KMS-11 (cell line): ENCODE measurements at regions not wholly inside any gene's neighbourhood (a gene's known extent, or its start where the extent isn't known, plus 50 kb on each side); places are given as distances from the start of the nearest gene placed in this dataset.

Experiments
- H2AFZ ChIP-seq: fragments of 200-600 bp; sonication (generic); 2 replicates; pipeline ENCODE4 v1.6.1; 2016; ENCODE audit warnings: antibody characterized with exemption, mixed run types, low read depth
- H3K27ac ChIP-seq: fragments of 200-600 bp; sonication (generic); 2 replicates; pipeline ENCODE4 v1.6.1; 2016; ENCODE audit warnings: mild to moderate bottlenecking, mixed run types
- H3K27me3 ChIP-seq: fragments of 200-600 bp; sonication (generic); 2 replicates; pipeline ENCODE4 v1.6.1; 2017; ENCODE audit warnings: mild to moderate bottlenecking, low read depth, mixed run types, moderate library complexity; ENCODE audit not compliant: insufficient read depth
- H3K36me3 ChIP-seq: fragments of 200-600 bp; sonication (generic); 2 replicates; pipeline ENCODE4 v1.6.1; 2017; ENCODE audit warnings: mild to moderate bottlenecking, mixed run types; ENCODE audit not compliant: insufficient read depth
- H3K4me1 ChIP-seq: fragments of 200-600 bp; sonication (generic); 2 replicates; pipeline ENCODE4 v1.6.1; 2016; ENCODE audit warnings: mild to moderate bottlenecking, low read depth, mixed run types; ENCODE audit not compliant: poor library complexity, severe bottlenecking
- H3K4me2 ChIP-seq: fragments of 200-600 bp; sonication (generic); 2 replicates; pipeline ENCODE4 v1.7.0; 2016; ENCODE audit warnings: mild to moderate bottlenecking, mixed run types
- H3K4me3 ChIP-seq: fragments of 200-600 bp; sonication (generic); IDR thresholded peaks from 2 replicates; pipeline ENCODE4 v1.6.1; 2017; ENCODE audit warnings: low read depth, low read length, mixed read lengths; ENCODE audit not compliant: insufficient read depth
- H3K79me2 ChIP-seq: fragments of 200-600 bp; sonication (generic); 2 replicates; pipeline ENCODE4 v1.6.1; 2016; ENCODE audit warnings: low read depth, mixed run types; ENCODE audit not compliant: insufficient read depth
- H3K9ac ChIP-seq: fragments of 200-600 bp; sonication (generic); 2 replicates; pipeline ENCODE4 v1.6.1; 2016; ENCODE audit warnings: mild to moderate bottlenecking, mixed run types
- H4K20me1 ChIP-seq: fragments of 200-600 bp; sonication (generic); 2 replicates; pipeline ENCODE4 v1.6.1; 2016; ENCODE audit warnings: mild to moderate bottlenecking, mixed run types; ENCODE audit not compliant: insufficient read depth
- CTCF ChIP-seq: fragments of 200-600 bp; sonication (generic); conservative IDR thresholded peaks from 2 replicates; pipeline ENCODE4 v1.6.1; 2017; ENCODE audit warnings: low read depth, mild to moderate bottlenecking, antibody characterized with exemption, low read length, moderate library complexity, mixed read lengths

- Histone ChIP-seq H3K27ac (no peak overlapping the region), H3K79me2 (no peaks in the 10 kb centered on the region), H3K36me3 (no peaks in the 10 kb centered on the region), H3K4me1 (no peaks in the 10 kb centered on the region), H3K27me3 (no peaks in the 10 kb centered on the region), H3K4me3 (no peak overlapping the region), H3K9ac (no peak overlapping the region), H3K4me2 (no peak overlapping the region), H4K20me1 (no peaks in the 10 kb centered on the region), H2AFZ (no peak overlapping the region)
- TF ChIP-seq CTCF: no peak
Measured at GRCh38 chr2:42876326-42876751, 84.0 kb upstream of the HAAO start.

GRCh38 chr2:42875880-42876279, 83.5 kb upstream of the HAAO start:
- Histone ChIP-seq H3K79me2 (no peaks in the 10 kb centered on the region), H3K4me1 (no peaks in the 10 kb centered on the region), H4K20me1 (no peaks in the 10 kb centered on the region), H2AFZ (no peak overlapping the region), H3K27ac (no peak overlapping the region), H3K36me3 (no peaks in the 10 kb centered on the region), H3K9ac (no peak overlapping the region), H3K27me3 (no peaks in the 10 kb centered on the region), H3K4me3 (no peak overlapping the region), H3K4me2 (no peak overlapping the region)
- TF ChIP-seq CTCF: no peak

- H3K4me2 ChIP-seq: no peak overlapping the region
- no peaks in the 10 kb centered on the region for H4K20me1 ChIP-seq
- H3K79me2 ChIP-seq: no peaks in the 10 kb centered on the region
- H3K27me3 ChIP-seq: no peaks in the 10 kb centered on the region
- H3K36me3 ChIP-seq: no peaks in the 10 kb centered on the region
- TF ChIP-seq CTCF: no peak
- no peaks in the 10 kb centered on the region for H3K4me1 ChIP-seq
- no peak overlapping the region for H3K27ac ChIP-seq
- H2AFZ ChIP-seq: no peak overlapping the region
- H3K4me3 ChIP-seq: no peak overlapping the region
- H3K9ac ChIP-seq: no peak overlapping the region
Measured at GRCh38 chr2:42874949-42875801, 82.8 kb upstream of the HAAO start.

- H2AFZ ChIP-seq: no peak overlapping the region
- H3K27ac ChIP-seq: no peak overlapping the region
- H3K4me2 ChIP-seq: no peak overlapping the region
- no peaks in the 10 kb centered on the region for H3K79me2 ChIP-seq
- H3K4me3 ChIP-seq: no peak overlapping the region
- no peaks in the 10 kb centered on the region for H3K36me3 ChIP-seq
- no peaks in the 10 kb centered on the region for H3K27me3 ChIP-seq
- no peak for TF ChIP-seq CTCF
- no peaks in the 10 kb centered on the region for H4K20me1 ChIP-seq
- H3K9ac ChIP-seq: no peak overlapping the region
- no peaks in the 10 kb centered on the region for H3K4me1 ChIP-seq
Measured at GRCh38 chr2:42872721-42873120, 80.3 kb upstream of the HAAO start.
